DMS 273 (cell line): ENCODE measurements at regions not wholly inside any gene's neighbourhood (a gene's known extent, or its start where the extent isn't known, plus 50 kb on each side); places are given as distances from the start of the nearest gene placed in this dataset.

Experiments used
- DNase-seq: peaks from one replicate; lab custom pipeline; 2025; ENCODE audit not compliant: unreplicated experiment; lab: John Stamatoyannopoulos, UW

DNA sequence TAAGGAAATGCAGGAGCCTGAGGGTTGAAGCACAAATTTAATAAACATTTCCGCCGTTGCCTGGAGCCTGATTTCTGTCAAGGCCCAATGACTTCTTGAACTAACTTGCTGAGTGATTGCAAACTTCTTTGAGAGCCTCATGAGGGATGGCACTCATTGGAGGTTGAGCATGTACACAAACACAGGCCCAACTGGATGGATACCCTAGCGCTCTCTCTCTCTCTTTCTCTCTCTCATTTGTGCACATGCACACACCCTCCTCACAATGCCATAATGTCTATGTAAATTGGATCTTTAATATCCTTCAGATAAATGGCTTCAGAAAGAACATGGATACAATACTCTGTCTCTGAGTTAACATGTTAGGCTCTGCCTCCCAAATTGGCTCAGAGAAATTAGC is 597.7 kb upstream of the CADM1 start:
- no peak for DNase-seq

DNA sequence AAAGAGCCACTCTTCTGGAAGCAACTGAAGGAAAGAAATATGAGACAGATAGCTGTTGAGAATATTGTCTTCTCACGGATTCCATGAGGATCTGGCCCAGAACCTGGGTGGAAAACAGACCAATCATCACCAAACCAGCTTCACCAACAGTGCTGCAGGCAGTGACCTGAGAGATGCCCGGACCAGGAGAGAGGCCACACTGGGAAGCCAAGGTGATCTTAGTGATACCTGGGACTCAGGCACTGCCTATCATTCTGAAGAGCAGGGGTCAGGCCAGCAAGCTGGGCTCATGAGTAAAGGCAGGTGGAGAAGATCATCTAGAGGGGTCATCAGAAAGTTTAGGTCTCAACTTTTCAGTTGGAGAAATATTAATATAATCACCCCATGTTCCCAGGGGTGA is 595.8 kb upstream of the CADM1 start:
- DNase-seq: no peak

GRCh38 chr11:116099541-116099940 is 595.3 kb upstream of the CADM1 start:
- no peak for DNase-seq

DNA sequence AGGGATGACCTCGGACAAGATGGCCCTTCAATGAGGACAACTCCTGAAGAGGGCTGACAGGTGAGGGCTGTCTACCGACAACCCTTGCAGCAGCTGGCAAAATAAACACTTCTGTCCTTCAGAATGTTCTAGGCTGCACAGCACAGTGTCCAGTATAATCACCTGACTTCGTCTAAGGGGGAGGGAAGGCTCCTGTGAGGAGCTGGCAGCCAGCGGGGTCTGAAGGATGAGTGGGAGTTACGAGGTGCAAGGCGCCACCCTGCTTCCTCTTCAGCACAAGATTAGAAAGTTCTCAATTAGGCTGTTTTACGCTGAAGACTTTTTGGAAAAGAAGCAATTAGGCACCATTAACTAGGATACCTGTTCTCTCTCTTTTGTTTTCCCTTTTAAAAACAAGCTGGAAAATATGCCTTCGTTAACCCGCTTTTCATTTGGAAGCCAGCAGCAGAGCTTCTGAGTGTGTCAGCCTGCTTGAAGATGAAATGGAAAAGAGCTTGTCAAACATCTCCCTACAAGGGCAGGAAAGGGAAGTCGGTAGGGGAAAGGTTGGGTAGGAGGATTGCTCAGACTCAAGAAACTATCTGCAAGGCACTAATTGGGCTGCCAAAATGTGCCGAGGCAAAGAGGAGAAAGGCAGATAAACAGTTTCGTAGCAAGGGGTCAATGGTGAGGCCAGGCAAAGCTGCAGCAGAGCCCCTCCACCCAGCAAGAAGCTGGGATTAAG is 592.2 kb upstream of the CADM1 start:
- no peak for DNase-seq

DNA sequence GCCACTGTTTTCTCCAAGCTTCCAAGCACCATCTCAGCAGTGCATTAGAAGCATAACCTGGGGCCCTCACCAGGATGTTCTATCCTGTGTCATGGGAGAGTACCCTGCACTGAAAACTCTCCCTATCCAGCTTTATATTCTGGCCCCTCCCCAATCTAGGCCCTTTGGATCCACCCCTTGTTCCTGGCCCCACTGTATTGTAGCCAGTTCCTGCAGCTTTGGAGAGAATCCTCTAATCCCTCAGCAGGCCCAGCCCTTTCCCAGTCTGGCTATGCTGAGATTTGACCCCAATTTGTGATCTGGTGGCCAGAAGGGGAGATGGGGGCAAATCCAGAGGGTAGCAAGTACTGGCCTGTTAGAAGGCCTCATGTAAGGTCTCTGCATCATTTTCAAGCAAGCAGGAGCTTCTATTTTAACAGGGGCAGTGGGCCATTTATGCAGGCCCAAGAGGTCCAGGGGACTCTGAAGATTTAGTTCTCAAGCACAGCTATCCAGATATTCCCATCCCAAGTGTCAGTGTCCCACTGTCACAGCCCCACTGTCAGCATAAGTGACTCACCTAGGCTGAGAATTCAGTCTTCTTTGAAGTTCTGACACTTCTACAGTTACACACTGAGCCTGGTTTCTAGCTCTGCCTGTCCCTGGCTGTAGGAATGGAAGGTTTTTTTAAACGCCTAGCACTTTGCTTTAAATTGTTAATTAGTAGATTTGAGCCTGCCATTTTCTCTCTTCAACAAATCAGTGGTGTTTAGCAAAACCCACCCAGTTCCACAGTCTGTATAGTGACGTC is 589.5 kb upstream of the CADM1 start:
- no peak for DNase-seq

DNA sequence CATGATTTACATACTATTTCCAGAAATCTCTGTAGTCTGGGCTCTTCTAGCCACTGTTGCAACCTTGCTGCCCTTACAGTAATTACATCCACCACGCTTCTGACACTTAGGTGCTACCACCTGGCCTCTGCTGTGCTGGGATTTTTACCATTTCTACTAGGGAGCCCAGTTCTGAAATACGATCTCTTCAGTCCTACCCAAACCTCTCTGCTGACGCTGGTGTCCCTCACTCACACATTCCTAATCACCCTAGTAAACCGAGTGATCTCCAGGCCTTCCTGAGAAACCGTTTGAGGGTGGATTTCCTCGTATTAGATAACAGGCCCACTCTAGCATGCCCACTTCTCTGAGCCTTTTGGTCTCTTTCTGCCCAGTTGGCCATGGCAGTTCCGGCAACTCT is 588.9 kb upstream of the CADM1 start:
- no peak for DNase-seq

DNA sequence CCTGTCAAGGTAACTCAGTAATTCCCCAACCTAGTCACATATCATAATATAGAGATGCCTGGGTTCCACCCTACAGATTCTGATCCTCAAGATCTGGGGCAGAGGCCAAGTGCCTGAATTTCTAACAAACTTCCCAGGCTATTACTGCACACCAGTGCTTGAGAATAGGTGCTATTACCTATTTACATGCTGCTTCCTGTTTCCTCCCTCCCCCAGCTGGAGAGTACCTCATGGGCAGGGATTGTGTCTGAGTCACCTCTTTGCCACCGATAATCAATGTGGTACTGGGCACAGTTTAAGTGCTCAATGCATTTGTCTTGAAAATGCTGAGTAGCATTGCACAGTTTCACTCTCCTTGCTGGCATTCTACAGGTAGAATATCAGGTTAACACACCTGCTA is 582.2 kb upstream of the CADM1 start:
- DNase-seq: no peak

- DNase-seq: no peak
These were observed 580.9 kb upstream of the CADM1 start for GRCh38 chr11:116085031-116085635.

DNA sequence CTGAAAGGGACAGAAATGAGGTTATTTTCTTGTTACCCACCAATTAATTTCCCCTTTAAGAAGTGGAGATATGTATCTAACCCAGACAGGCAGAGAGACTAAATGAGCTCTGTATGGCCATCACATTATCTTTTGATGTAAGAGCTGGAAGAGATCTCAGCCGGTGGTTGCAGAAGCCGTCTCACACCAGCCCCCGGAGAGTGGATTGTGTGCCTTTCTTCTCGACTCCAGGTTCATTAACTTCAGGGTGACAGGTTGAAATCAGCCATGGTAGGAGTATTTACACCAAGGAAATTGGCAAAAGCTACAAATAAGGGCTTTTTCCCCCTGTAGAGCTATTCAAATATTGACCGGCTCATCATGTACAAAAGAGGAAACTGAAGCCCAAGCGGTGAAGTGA is 580.3 kb upstream of the CADM1 start:
- no peak for DNase-seq

DNA sequence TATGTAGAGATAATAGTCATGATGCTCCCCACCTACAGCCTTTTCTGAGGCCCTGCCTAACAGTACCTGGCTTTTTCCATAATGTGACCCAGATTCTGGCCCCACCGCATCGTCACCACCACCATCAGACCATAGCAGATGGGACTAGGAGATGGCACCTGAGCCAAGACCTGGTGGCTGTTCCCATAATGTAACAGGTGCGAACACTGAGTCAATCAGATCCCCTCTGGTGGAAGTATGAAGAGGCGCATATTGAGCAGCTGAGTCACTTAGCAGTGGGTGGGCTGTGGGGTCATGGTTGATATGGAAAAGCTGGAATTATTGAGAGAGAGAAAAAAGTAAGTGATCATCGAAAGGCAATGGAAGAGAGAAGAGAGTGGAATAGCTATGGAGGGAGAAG is 578.0 kb upstream of the CADM1 start:
- DNase-seq: no peak

GRCh38 chr11:116079580-116079979 is 575.4 kb upstream of the CADM1 start:
- DNase-seq: no peak

DNA sequence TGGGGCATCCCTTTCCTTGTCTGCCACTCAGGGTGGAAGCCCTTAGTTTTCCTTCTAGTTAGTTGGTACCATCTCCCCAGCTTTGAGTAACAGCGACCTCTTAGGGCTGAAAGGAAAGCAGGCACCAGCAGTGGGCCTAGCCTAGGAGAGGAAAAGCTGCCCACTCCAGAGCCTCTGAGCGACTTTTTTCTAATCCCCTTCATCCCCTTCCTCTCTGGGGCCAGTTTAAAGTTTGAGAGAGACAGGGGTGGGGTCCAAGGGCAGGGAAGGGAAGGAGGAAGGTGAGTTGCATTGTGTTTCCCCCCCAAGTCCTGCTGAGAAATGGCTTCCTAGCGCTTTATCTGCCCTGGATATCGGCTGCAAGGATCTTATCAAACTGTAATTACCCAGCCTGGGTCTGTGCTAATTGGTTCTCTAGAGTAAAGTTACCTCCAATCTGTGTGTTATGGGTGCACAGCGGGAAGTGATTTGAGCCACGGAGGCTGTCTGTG is 573.9 kb upstream of the CADM1 start:
- DNase-seq: peak; percentile 28

DNA sequence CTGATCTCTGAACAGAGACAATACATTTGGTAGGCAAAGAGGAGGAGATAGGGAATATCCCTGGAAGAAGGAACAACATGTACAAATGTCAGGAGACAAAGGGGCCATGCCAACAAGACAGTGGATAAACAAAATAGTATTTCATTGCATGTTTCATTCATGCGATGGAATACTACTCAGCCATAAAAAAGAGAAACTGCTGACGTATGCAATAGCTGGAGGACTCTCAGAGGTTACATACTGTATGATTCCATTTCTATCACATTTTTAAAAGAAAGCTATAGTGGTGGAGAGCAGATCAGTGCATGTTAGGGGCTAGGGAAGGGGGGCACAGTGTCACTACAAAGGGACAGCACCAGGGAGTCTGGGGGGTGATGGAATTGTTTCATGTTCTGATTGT is 572.9 kb upstream of the CADM1 start:
- no peak for DNase-seq

- no peak for DNase-seq
These were observed 569.9 kb upstream of the CADM1 start for GRCh38 chr11:116073854-116074837.

- DNase-seq: peak; percentile 12
These were observed 568.6 kb upstream of the CADM1 start for GRCh38 chr11:116072601-116073410.

DNA sequence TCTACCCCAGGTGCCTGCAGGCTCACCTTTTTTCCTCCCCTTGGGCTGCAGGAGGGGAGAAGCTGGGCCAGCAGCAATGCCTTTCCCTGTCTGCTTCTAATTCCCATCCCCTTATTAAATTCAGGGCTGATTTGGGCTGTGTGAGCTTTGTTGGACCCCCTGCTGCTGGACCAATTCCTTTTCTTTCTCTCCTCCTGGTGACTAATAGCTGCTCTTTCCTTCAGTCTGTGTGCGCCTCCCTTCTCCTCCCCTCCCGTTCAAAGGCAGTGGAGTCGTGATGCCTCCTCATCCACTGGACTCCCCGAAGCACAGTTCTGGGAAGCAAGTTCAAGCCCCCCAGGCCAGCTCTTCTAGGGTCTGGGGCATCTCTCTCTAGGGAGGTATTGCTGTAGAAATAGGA is 567.9 kb upstream of the CADM1 start:
- no peak for DNase-seq

DNA sequence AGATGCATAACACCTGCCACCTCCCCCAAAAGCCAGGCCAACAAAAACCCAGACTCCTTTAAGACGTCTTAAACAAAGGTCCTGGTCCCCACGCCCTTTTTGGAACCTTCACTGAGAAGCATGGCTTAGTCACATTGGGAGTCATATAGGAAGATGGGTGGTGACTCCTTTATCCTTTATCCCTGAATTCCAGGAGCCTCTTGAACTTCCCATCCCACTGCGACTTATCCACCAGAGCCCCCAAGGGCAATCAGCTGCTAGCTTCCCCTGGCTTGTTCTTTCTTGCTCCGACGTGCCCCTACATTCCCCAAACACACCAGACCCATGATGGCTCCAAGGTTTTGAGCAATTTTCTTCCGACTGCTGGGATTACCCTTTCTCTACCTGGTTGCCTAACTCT is 567.0 kb upstream of the CADM1 start:
- DNase-seq: no peak

GRCh38 chr11:116070520-116070919 is 566.3 kb upstream of the CADM1 start:
- no peak for DNase-seq

DNA sequence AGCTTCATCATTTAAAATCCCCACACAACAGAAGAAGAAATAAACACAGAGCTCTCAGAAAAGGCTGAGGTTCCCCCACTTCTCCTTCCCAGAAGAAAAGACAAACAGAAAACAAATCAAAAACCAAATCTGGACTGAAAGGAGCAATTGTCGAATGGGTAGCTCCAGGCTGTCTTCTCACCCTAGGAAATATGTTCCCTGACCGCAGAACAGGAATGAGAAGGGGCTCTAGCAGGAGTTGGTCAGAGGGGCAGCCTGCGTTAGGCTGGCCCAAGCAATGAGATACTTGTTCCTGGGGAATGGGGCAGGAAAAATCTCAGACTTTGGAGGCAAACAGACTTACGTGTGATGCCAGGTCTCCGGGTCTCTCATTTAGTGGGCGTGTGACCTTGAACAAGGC is 562.6 kb upstream of the CADM1 start:
- no peak for DNase-seq

DNA sequence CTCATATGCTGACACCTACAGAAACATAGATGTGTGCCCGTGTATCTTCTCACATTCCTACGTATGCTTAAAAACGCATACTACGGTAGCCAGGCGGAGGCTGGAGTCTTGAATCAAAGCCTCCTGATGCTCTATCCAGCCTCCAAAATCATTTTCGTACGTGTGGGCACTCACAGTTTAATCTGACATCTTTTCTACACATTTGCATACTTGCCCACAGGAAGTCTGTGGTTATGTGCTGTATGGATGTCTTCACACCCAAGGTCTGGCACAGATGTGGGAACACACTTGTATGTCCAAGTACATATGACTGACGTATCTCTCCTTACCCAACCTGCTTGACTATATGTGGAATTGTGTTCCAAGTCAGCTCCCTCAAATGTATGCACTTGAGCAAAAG is 561.8 kb upstream of the CADM1 start:
- no peak for DNase-seq
